Endothelial cell of umbilical vein (primary cell): ENCODE measurements at regions not wholly inside any gene's neighbourhood (a gene's known extent, or its start where the extent isn't known, plus 50 kb on each side); places are given as distances from the start of the nearest gene placed in this dataset.

Experiments
- EZH2 ChIP-seq: IDR thresholded peaks from 2 replicates; pipeline ENCODE4 v1.6.1; 2012; ENCODE audit warnings: borderline replicate concordance, low read depth, mild to moderate bottlenecking, moderate library complexity, low read length, inconsistent platforms; ENCODE audit not compliant: severe bottlenecking
- TF ChIP-seq, protein P1 (sequence below), 2 donors: IDR thresholded peaks; 1 replicate in 1 of 2; 2 replicates in 1 of 2; pipeline ENCODE4 v1.5.1; 2011; ENCODE audit warnings: low read length in 2 of 2, mild to moderate bottlenecking in 2 of 2, moderate library complexity in 2 of 2, control low read depth in 1 of 2, inconsistent platforms in 1 of 2, low read depth in 1 of 2; ENCODE audit not compliant: insufficient read depth in 1 of 2; ENCODE audit errors: extremely low read depth in 1 of 2

DNA sequence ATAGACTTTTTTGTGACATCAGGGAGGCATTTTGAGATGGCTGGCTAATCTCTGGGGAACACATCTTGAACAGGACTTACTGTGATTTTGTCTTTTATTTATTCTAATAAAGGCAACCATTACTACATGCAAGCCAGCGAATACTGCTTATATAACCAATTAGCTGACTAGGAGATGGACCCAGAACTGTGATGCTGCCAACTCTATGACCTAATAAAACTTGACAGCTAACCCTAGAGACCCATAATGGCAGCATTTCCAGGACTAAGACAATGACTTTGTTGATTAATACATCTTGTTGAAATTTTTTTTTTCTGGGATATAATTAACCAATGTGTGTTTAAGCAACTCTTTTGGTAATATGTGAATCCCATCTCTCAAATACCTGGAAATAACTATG lies 584.6 kb downstream of the PRR32 start:
- TF ChIP-seq EZH2 = no peak
- TF ChIP-seq, protein P1, sequence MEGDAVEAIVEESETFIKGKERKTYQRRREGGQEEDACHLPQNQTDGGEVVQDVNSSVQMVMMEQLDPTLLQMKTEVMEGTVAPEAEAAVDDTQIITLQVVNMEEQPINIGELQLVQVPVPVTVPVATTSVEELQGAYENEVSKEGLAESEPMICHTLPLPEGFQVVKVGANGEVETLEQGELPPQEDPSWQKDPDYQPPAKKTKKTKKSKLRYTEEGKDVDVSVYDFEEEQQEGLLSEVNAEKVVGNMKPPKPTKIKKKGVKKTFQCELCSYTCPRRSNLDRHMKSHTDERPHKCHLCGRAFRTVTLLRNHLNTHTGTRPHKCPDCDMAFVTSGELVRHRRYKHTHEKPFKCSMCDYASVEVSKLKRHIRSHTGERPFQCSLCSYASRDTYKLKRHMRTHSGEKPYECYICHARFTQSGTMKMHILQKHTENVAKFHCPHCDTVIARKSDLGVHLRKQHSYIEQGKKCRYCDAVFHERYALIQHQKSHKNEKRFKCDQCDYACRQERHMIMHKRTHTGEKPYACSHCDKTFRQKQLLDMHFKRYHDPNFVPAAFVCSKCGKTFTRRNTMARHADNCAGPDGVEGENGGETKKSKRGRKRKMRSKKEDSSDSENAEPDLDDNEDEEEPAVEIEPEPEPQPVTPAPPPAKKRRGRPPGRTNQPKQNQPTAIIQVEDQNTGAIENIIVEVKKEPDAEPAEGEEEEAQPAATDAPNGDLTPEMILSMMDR (IDR thresholded peaks at IDR 0.05; ENCODE audit: extremely low read depth in 1 of 2, insufficient read depth in 1 of 2, low read depth in 1 of 2, low read length in 2 of 2) = no peak
